Naive thymus-derived CD8-positive, alpha-beta T cell (primary cell): ENCODE measurements at regions not wholly inside any gene's neighbourhood (a gene's known extent, or its start where the extent isn't known, plus 50 kb on each side); places are given as distances from the start of the nearest gene placed in this dataset.
A peak's percentile ranks its signal among the peaks of the same experiment; 100 is the strongest.
"Not testable (repeated sequence)": the region's sequence is repeated elsewhere in the genome, so short reads cannot be mapped to it uniquely, and the experiment has no call there.

ENCODE experiments used
- ATAC-seq, 2 donors: fragments of 150-1000 bp; cut with Tn5 transposase in 1 of 2; sonication (Bioruptor Pico), chemical (Tn5 transposase) in 1 of 2; 1 replicate in 1 of 2; 2 replicates in 1 of 2; pipeline ENCODE4 v1.10.0; 2021; ENCODE audit warnings: mild to moderate bottlenecking in 2 of 2, moderate library complexity in 2 of 2
- POLR2A ChIA-PET: fragments of 350-600 bp; sonication (Branson Sonifier 250); formaldehyde crosslinking; loops from one replicate; lab custom pipeline; 2021; ENCODE audit warnings: antibody characterized with exemption; lab: Charles Lee
- DNase-seq, 10 donors: peaks; one replicate each; pipeline versions ENCODE4 v3.0.0 to v3.0.0-alpha.2; 2020 to 2022
- H3K27ac Mint-ChIP-seq, 10 donors: one replicate each; pipeline ENCODE4 v1.8.0; 2020 to 2022; ENCODE audit warnings: mild to moderate bottlenecking in 10 of 10, mixed read lengths in 10 of 10, moderate library complexity in 4 of 10, inconsistent platforms in 1 of 10
- H3K27me3 Mint-ChIP-seq, 5 donors: one replicate each; pipeline ENCODE4 v1.8.0; 2021 to 2022; ENCODE audit warnings: mixed read lengths in 5 of 5
- H3K36me3 Mint-ChIP-seq, 3 donors: one replicate each; pipeline ENCODE4 v1.8.0; 2020 to 2022; ENCODE audit warnings: mixed read lengths in 3 of 3, mild to moderate bottlenecking in 2 of 3, inconsistent platforms in 1 of 3
- H3K4me1 Mint-ChIP-seq, 4 donors: one replicate each; pipeline ENCODE4 v1.8.0; 2021 to 2022; ENCODE audit warnings: mixed read lengths in 4 of 4
- H3K4me3 Mint-ChIP-seq, 10 donors: one replicate each; pipeline ENCODE4 v1.8.0; 2020 to 2022; ENCODE audit warnings: mild to moderate bottlenecking in 10 of 10, mixed read lengths in 10 of 10, moderate library complexity in 6 of 10, inconsistent platforms in 1 of 10
- H3K9me3 Mint-ChIP-seq, 9 donors: one replicate each; pipeline ENCODE4 v1.8.0; 2020 to 2022; ENCODE audit warnings: mixed read lengths in 9 of 9, mild to moderate bottlenecking in 3 of 9, inconsistent platforms in 1 of 9, moderate library complexity in 1 of 9

- POLR2A ChIA-PET = no interaction called here
- H3K4me1 Mint-ChIP-seq = no peaks in the 10 kb centered on the region
- H3K27ac Mint-ChIP-seq = no peak overlapping the region
- H3K27me3 Mint-ChIP-seq = peaks cover 0 to 5% (median 3%) of the 10 kb centered on the region in 5 donors
- DNase-seq (no peak), ATAC-seq (no peak)
- no peaks in the 10 kb centered on the region for H3K9me3 Mint-ChIP-seq
- no peak overlapping the region for H3K4me3 Mint-ChIP-seq
- no peaks in the 10 kb centered on the region for H3K36me3 Mint-ChIP-seq
Measured at GRCh38 chr3:181330257-181330656, 340.7 kb upstream of the DNAJC19 start.

- peaks cover 0 to 2% (median 0%) of the 10 kb centered on the region in 9 donors for H3K9me3 Mint-ChIP-seq
- ATAC-seq (no peak), DNase-seq (no peak)
- H3K4me1 Mint-ChIP-seq = no peaks in the 10 kb centered on the region
- H3K4me3 Mint-ChIP-seq = no peak overlapping the region
- no peaks in the 10 kb centered on the region for H3K36me3 Mint-ChIP-seq
- H3K27ac Mint-ChIP-seq = no peak overlapping the region
- POLR2A ChIA-PET = no interaction called here
- peaks cover 0 to 6% (median 3%) of the 10 kb centered on the region in 5 donors for H3K27me3 Mint-ChIP-seq
Measured at GRCh38 chr3:181329024-181329423, 339.5 kb upstream of the DNAJC19 start.

- no peak for DNase-seq
- peaks cover 0 to 5% (median 4%) of the 10 kb centered on the region in 3 donors for H3K36me3 Mint-ChIP-seq
- POLR2A ChIA-PET = no interaction called here
- H3K27ac Mint-ChIP-seq = no peak overlapping the region
- ATAC-seq = no peak
- H3K4me3 Mint-ChIP-seq = no peak overlapping the region
- peaks cover 0 to 9% (median 0%) of the 10 kb centered on the region in 9 donors for H3K9me3 Mint-ChIP-seq
- H3K4me1 Mint-ChIP-seq = no peaks in the 10 kb centered on the region
- H3K27me3 Mint-ChIP-seq = peaks cover 2 to 10% (median 6%) of the 10 kb centered on the region in 5 donors
Measured at GRCh38 chr3:181328346-181328745, 338.8 kb upstream of the DNAJC19 start.

- Mint-ChIP-seq H3K27me3 (peaks cover 2 to 15% (median 7%) of the 10 kb centered on the region in 5 donors), H3K4me1 (no peaks in the 10 kb centered on the region), H3K4me3 (no peak overlapping the region), H3K9me3 (peaks cover 0 to 19% (median 4%) of the 10 kb centered on the region in 9 donors), H3K36me3 (peaks cover 0 to 7% (median 4%) of the 10 kb centered on the region in 3 donors), H3K27ac (no peak overlapping the region)
- POLR2A ChIA-PET = no interaction called here
- no peak for DNase-seq
- no peak for ATAC-seq
Measured at GRCh38 chr3:181327349-181327748, 337.8 kb upstream of the DNAJC19 start.

- H3K4me1 Mint-ChIP-seq = no peaks in the 10 kb centered on the region
- no peak overlapping the region for H3K27ac Mint-ChIP-seq
- peaks cover 2 to 21% (median 7%) of the 10 kb centered on the region in 5 donors for H3K27me3 Mint-ChIP-seq
- peaks cover 0 to 14% (median 4%) of the 10 kb centered on the region in 3 donors for H3K36me3 Mint-ChIP-seq
- ATAC-seq (no peak), DNase-seq (peak in 2 of 10 donors; percentile 24 to 27)
- H3K4me3 Mint-ChIP-seq = no peak overlapping the region
- POLR2A ChIA-PET = no interaction called here
- peaks cover 0 to 25% (median 10%) of the 10 kb centered on the region in 9 donors for H3K9me3 Mint-ChIP-seq
Measured at GRCh38 chr3:181326637-181327223, 337.2 kb upstream of the DNAJC19 start.

- POLR2A ChIA-PET, DNase-seq, ATAC-seq, H3K4me3 Mint-ChIP-seq, H3K4me1 Mint-ChIP-seq, H3K27ac Mint-ChIP-seq: not testable (repeated sequence)
- Mint-ChIP-seq H3K27me3 (peaks cover 2 to 22% (median 5%) of the 10 kb centered on the region in 5 donors), H3K36me3 (peaks cover 0 to 15% (median 4%) of the 10 kb centered on the region in 3 donors), H3K9me3 (peaks cover 0 to 44% (median 16%) of the 10 kb centered on the region in 9 donors)
Measured at GRCh38 chr3:181324516-181324915, 335.0 kb upstream of the DNAJC19 start.

- H3K9me3 Mint-ChIP-seq = peaks cover 0 to 39% (median 17%) of the 10 kb centered on the region in 9 donors
- no peaks in the 10 kb centered on the region for H3K4me1 Mint-ChIP-seq
- POLR2A ChIA-PET = no interaction called here
- no peak overlapping the region for H3K27ac Mint-ChIP-seq
- no peak overlapping the region for H3K4me3 Mint-ChIP-seq
- peaks cover 0 to 10% (median 0%) of the 10 kb centered on the region in 3 donors for H3K36me3 Mint-ChIP-seq
- peaks cover 0 to 14% (median 2%) of the 10 kb centered on the region in 5 donors for H3K27me3 Mint-ChIP-seq
- DNase-seq (no peak), ATAC-seq (no peak)
Measured at GRCh38 chr3:181318321-181318720, 328.8 kb upstream of the DNAJC19 start.

- ATAC-seq = no peak
- no peak for DNase-seq
- Mint-ChIP-seq H3K36me3 (peaks cover 0 to 9% (median 0%) of the 10 kb centered on the region in 3 donors), H3K4me1 (no peaks in the 10 kb centered on the region), H3K27me3 (peaks cover 0 to 13% (median 1%) of the 10 kb centered on the region in 5 donors), H3K9me3 (peaks cover 0 to 31% (median 13%) of the 10 kb centered on the region in 9 donors), H3K27ac (no peak overlapping the region), H3K4me3 (peak overlapping the region in 1 of 10 donors; percentile 61)
- POLR2A ChIA-PET = no interaction called here
Measured at GRCh38 chr3:181317508-181317907, 328.0 kb upstream of the DNAJC19 start.

- DNase-seq (no peak), ATAC-seq (no peak)
- Mint-ChIP-seq H3K4me3 (no peak overlapping the region), H3K4me1 (no peaks in the 10 kb centered on the region), H3K36me3 (no peaks in the 10 kb centered on the region), H3K27me3 (peaks cover 0 to 9% (median 0%) of the 10 kb centered on the region in 5 donors), H3K27ac (no peak overlapping the region), H3K9me3 (peaks cover 0 to 21% (median 6%) of the 10 kb centered on the region in 9 donors)
- POLR2A ChIA-PET = no interaction called here
Measured at GRCh38 chr3:181316482-181316881, 326.9 kb upstream of the DNAJC19 start.

- H3K4me3 Mint-ChIP-seq = no peak overlapping the region
- H3K4me1 Mint-ChIP-seq = no peaks in the 10 kb centered on the region
- peaks cover 0 to 3% (median 0%) of the 10 kb centered on the region in 9 donors for H3K9me3 Mint-ChIP-seq
- no peaks in the 10 kb centered on the region for H3K36me3 Mint-ChIP-seq
- POLR2A ChIA-PET = no interaction called here
- no peak for DNase-seq
- no peak overlapping the region for H3K27ac Mint-ChIP-seq
- peaks cover 0 to 2% (median 0%) of the 10 kb centered on the region in 5 donors for H3K27me3 Mint-ChIP-seq
- ATAC-seq = no peak
Measured at GRCh38 chr3:181313335-181313734, 323.8 kb upstream of the DNAJC19 start.

- Mint-ChIP-seq H3K36me3 (no peaks in the 10 kb centered on the region), H3K4me1 (no peaks in the 10 kb centered on the region), H3K4me3 (no peak overlapping the region), H3K27me3 (peaks cover 0 to 6% (median 2%) of the 10 kb centered on the region in 5 donors), H3K27ac (no peak overlapping the region), H3K9me3 (peaks cover 0 to 12% (median 4%) of the 10 kb centered on the region in 9 donors)
- POLR2A ChIA-PET = no interaction called here
- ATAC-seq = no peak
- no peak for DNase-seq
Measured at GRCh38 chr3:181311186-181311585, 321.6 kb upstream of the DNAJC19 start.

- peaks cover 2 to 26% (median 10%) of the 10 kb centered on the region in 5 donors for H3K27me3 Mint-ChIP-seq
- ATAC-seq = no peak
- no peak overlapping the region for H3K4me3 Mint-ChIP-seq
- no peak for DNase-seq
- peaks cover 0 to 3% (median 0%) of the 10 kb centered on the region in 3 donors for H3K36me3 Mint-ChIP-seq
- POLR2A ChIA-PET = no interaction called here
- H3K27ac Mint-ChIP-seq = no peak overlapping the region
- peaks cover 0 to 12% (median 5%) of the 10 kb centered on the region in 9 donors for H3K9me3 Mint-ChIP-seq
- H3K4me1 Mint-ChIP-seq = no peaks in the 10 kb centered on the region
Measured at GRCh38 chr3:181302960-181303359, 313.4 kb upstream of the DNAJC19 start.

- peaks cover 0 to 3% (median 0%) of the 10 kb centered on the region in 9 donors for H3K9me3 Mint-ChIP-seq
- H3K4me1 Mint-ChIP-seq = no peaks in the 10 kb centered on the region
- POLR2A ChIA-PET = no interaction called here
- H3K27me3 Mint-ChIP-seq = peaks cover 2 to 31% (median 10%) of the 10 kb centered on the region in 5 donors
- H3K36me3 Mint-ChIP-seq = no peaks in the 10 kb centered on the region
- H3K27ac Mint-ChIP-seq = no peak overlapping the region
- DNase-seq = no peak
- ATAC-seq = no peak
- H3K4me3 Mint-ChIP-seq = no peak overlapping the region
Measured at GRCh38 chr3:181300033-181300432, 310.5 kb upstream of the DNAJC19 start.
